ENCODE measurements at regions not wholly inside any gene's neighbourhood (a gene's known extent, or its start where the extent isn't known, plus 50 kb on each side); places are given as distances from the start of the nearest gene placed in this dataset.
"Not testable (repeated sequence)": the region's sequence is repeated elsewhere in the genome, so short reads cannot be mapped to it uniquely, and the experiment has no call there.

DNA sequence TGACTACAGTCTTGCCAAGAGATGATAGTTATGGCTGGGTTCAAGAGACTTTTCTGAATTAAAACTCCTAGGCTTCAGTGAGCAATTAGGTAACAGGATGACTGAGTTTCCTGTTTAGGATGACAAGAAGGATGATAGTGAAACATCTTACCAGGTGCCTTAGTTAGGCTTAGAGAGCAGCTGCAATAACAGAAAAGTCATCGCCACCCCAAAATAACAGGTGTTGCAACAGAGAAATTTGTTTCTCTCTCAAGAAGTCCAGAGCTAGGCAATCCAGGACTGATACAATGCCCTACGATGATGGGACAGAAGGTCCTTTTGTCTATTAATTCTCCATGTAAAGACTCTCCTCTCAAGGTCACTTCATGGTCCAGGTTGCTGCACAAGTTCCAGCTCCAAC, 361.8 kb downstream of the CAAP1 start:
- CTCF ChIA-PET: no interaction called here
- Mint-ChIP-seq H3K27me3 (ENCODE audit: low read depth) (no peaks in the 10 kb centered on the region), H3K36me3 (ENCODE audit: low read depth) (no peaks in the 10 kb centered on the region), H3K4me3 (no peak overlapping the region), H3K4me1 (ENCODE audit: low read depth) (no peaks in the 10 kb centered on the region), H3K27ac (no peak overlapping the region), H3K9me3 (peaks cover 3% of the 10 kb centered on the region)
- DNase-seq: no peak
- intact Hi-C loops (cut with micrococcal nuclease): no loop called here

DNA sequence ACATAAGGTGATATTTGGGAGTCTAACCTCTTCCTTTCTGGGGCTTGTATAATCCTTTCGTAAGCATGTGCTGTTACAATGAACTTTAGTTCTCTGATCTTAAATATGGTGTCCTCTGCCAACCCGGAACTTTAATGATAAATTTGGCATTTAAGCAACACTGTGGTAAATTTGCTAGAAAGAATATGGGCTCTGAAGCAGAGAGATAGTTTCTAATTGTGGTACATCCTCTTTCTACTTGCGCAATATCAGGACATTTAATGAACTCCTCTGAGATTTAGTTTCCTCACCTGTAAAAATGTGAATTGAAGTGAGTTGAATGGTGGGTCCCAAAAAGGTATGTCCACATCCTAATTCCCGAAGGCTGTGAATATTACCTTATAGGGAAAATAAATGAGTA, 364.7 kb downstream of the CAAP1 start:
- H3K27ac Mint-ChIP-seq: no peak overlapping the region
- no peaks in the 10 kb centered on the region for H3K4me1 Mint-ChIP-seq (ENCODE audit: low read depth)
- no peak overlapping the region for H3K4me3 Mint-ChIP-seq
- intact Hi-C loops (cut with micrococcal nuclease): no loop called here
- no peaks in the 10 kb centered on the region for H3K27me3 Mint-ChIP-seq (ENCODE audit: low read depth)
- DNase-seq: no peak
- no peaks in the 10 kb centered on the region for H3K36me3 Mint-ChIP-seq (ENCODE audit: low read depth)
- peaks cover 3% of the 10 kb centered on the region for H3K9me3 Mint-ChIP-seq
- CTCF ChIA-PET: no interaction called here

DNA sequence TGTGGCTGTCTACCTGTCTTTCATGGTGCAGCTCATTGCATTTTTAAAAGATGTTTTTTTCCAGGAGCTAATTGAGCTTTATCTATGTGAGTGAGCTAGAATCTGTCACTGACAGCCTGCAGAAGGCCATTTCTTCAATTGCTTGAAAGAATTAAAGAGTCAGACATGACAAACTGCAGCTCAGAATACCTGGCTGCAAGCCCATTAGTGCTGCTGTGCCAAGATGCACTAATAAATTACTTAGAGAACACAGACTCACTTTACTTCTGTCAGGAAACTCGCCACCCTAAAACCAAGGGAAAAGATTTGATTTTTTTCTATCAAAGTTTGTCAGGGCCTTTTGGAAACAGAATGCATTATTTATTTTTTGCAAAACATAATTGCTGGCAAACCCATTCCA, 368.3 kb downstream of the CAAP1 start:
- no peak overlapping the region for H3K4me3 Mint-ChIP-seq
- H3K4me1 Mint-ChIP-seq (ENCODE audit: low read depth): no peaks in the 10 kb centered on the region
- CTCF ChIA-PET: no interaction called here
- no peaks in the 10 kb centered on the region for H3K36me3 Mint-ChIP-seq (ENCODE audit: low read depth)
- intact Hi-C loops (cut with micrococcal nuclease): no loop called here
- no peak for DNase-seq
- no peak overlapping the region for H3K27ac Mint-ChIP-seq
- no peaks in the 10 kb centered on the region for H3K27me3 Mint-ChIP-seq (ENCODE audit: low read depth)
- peaks cover 2% of the 10 kb centered on the region for H3K9me3 Mint-ChIP-seq

DNA sequence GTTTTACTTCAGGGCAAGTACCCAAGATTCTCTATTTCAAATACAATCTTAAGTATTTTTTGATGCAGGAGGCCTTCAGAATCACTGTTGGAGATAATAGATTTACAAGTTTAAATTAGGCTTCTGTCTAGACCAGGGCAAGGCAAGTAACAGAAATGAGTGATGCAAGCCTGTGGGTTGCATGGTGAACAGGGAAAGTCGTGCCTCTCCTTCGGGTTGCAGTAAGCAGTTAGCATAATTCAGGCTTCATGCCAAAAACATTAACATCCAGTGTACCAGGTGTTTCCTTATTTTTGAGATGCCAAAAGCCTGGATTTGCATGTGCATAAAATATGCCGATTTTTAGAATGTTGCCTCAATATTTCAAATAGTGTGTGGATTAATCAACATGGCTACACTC, 369.0 kb downstream of the CAAP1 start:
- DNase-seq: no peak
- Mint-ChIP-seq H3K9me3 (peaks cover 2% of the 10 kb centered on the region), H3K27me3 (ENCODE audit: low read depth) (no peaks in the 10 kb centered on the region), H3K27ac (no peak overlapping the region), H3K36me3 (ENCODE audit: low read depth) (no peaks in the 10 kb centered on the region), H3K4me3 (no peak overlapping the region), H3K4me1 (ENCODE audit: low read depth) (no peaks in the 10 kb centered on the region)
- CTCF ChIA-PET: interaction anchor here (0.6 kb wide), 1 partner anchor 128 kb away, joined by 3 read pairs; no protein-coding TSS in a partner anchor
- intact Hi-C loops (cut with micrococcal nuclease): no loop called here

DNA sequence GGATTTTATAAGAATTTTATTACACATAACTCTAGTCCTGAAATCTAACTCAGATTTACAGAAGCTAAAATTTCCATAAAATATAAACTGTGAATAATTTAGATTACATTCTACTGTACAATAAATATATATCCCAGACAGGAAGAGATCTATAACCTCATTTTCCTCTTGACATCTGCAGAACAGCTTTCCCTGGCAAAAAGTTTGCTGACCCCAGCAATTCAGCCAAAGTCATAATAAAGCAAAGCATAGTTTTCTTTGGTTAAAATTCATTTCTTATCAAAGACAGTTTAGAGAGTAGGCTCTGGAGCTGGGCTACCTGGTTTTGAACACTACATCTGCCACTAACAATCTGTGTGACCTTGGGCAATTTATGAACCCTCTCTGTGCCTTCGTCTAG, 372.5 kb downstream of the CAAP1 start:
- Mint-ChIP-seq H3K36me3 (ENCODE audit: low read depth) (no peaks in the 10 kb centered on the region), H3K9me3 (peaks cover 2% of the 10 kb centered on the region), H3K27ac (no peak overlapping the region), H3K27me3 (ENCODE audit: low read depth) (no peaks in the 10 kb centered on the region), H3K4me3 (no peak overlapping the region), H3K4me1 (ENCODE audit: low read depth) (no peaks in the 10 kb centered on the region)
- no peak for DNase-seq
- intact Hi-C loops (cut with micrococcal nuclease): no loop called here
- CTCF ChIA-PET: no interaction called here

DNA sequence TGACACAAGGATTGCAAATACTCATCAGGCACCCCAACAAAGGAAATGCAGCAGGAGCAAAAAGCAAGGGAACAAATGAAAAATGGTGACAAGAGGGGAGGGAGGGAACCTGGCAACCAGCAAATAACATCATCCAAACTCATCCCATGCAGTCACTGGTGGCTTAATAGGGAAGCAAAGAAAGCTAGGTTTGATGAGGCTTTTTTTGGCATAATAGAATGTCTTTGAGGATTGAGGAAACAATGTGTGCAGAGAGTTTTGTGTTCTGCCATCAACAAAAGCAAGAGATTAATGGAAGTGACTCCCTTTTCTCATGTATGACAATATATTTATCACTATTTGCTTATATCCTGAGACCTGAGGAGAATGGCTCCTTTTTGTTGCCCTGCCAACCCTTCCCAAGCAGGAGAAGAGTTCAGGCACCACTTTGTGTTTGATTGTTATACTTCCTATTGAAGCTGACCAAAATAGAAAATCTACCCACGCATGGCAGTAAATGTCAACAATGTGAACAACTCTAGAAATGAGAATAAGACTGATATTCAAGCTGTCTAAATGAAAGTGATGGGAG, 375.7 kb downstream of the CAAP1 start:
- no peaks in the 10 kb centered on the region for H3K27me3 Mint-ChIP-seq (ENCODE audit: low read depth)
- H3K27ac Mint-ChIP-seq: no peak overlapping the region
- no peak for DNase-seq
- no peaks in the 10 kb centered on the region for H3K36me3 Mint-ChIP-seq (ENCODE audit: low read depth)
- no peak overlapping the region for H3K4me3 Mint-ChIP-seq
- CTCF ChIA-PET: no interaction called here
- H3K4me1 Mint-ChIP-seq (ENCODE audit: low read depth): no peaks in the 10 kb centered on the region
- intact Hi-C loops (cut with micrococcal nuclease): no loop called here
- peaks cover 2% of the 10 kb centered on the region for H3K9me3 Mint-ChIP-seq

DNA sequence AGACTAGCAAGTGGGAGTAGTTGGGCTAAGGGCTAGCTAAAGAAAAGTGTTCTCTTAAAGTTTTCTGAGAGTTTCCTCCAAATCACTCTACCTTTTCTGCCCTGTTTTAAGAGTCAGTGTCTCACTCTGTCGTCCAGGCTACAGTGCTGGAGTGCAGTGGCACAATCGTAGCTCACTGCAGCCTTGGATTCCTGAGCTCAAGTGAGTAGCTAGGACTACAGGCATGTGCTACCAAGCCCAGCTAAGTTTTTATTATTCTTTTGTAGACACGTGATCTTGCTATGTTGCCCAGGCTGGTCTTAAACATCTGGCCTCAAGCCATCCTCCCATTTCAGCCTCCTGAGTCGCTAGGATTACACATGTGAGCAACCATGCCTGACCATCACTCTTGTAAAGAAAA, 378.9 kb downstream of the CAAP1 start:
- Mint-ChIP-seq H3K4me1 (ENCODE audit: low read depth) (no peaks in the 10 kb centered on the region), H3K27ac (no peak overlapping the region)
- CTCF ChIA-PET: no interaction called here

DNA sequence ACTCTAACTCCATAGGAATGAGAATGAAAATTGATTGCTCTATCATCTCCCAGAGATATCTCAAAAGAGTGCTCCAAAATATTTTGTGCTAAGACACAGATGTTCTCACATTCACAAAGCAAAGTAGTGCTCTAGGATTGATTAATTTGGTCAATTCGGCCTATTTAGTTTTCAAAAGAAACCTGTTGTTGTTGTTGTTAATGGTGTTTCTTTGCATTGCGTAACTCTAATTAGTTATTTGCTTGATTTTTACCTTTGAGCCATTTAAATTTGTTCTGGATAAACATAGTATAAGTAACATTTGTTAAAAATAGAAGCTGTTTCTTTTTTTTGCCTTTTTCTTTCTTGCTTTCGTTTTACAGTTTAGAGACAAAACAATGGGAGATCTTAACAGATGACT, 382.5 kb downstream of the CAAP1 start:
- DNase-seq: no peak
- CTCF ChIA-PET: no interaction called here
- Mint-ChIP-seq H3K4me3 (no peak overlapping the region), H3K4me1 (ENCODE audit: low read depth) (no peaks in the 10 kb centered on the region), H3K9me3 (no peaks in the 10 kb centered on the region), H3K27ac (no peak overlapping the region), H3K36me3 (ENCODE audit: low read depth) (no peaks in the 10 kb centered on the region), H3K27me3 (ENCODE audit: low read depth) (no peaks in the 10 kb centered on the region)
- intact Hi-C loops (cut with micrococcal nuclease): no loop called here

More for the DNA sequence above, 378.9 kb downstream of the CAAP1 start:
- DNase-seq: no peak
- intact Hi-C loops (cut with micrococcal nuclease): no loop called here
- Mint-ChIP-seq H3K9me3 (no peaks in the 10 kb centered on the region), H3K27me3 (ENCODE audit: low read depth) (no peaks in the 10 kb centered on the region), H3K36me3 (ENCODE audit: low read depth) (no peaks in the 10 kb centered on the region), H3K4me3 (no peak overlapping the region)

DNA sequence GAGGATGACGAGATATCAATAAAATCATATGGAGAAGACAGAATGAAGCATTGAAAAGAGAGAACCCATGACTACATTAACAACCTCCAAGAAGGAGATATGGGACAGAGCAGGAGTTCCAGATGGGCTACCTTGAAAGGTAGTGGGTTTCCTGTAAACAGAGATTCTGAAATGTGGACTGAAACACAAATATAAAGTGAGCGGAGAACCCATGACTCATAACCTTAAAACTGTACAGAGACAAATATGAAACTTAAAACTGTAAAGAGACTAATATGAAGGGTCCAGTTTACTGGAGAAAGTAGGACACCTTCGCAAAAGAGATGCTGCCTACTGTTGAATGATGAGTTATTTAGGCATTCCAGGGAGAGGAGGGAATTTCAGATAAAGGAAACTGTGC, 383.7 kb downstream of the CAAP1 start:
- Mint-ChIP-seq H3K36me3 (ENCODE audit: low read depth) (no peaks in the 10 kb centered on the region), H3K4me1 (ENCODE audit: low read depth) (no peaks in the 10 kb centered on the region), H3K27me3 (ENCODE audit: low read depth) (no peaks in the 10 kb centered on the region), H3K27ac (no peak overlapping the region), H3K4me3 (no peak overlapping the region), H3K9me3 (no peaks in the 10 kb centered on the region)
- intact Hi-C loops (cut with micrococcal nuclease): no loop called here
- DNase-seq: no peak
- CTCF ChIA-PET: no interaction called here

DNA sequence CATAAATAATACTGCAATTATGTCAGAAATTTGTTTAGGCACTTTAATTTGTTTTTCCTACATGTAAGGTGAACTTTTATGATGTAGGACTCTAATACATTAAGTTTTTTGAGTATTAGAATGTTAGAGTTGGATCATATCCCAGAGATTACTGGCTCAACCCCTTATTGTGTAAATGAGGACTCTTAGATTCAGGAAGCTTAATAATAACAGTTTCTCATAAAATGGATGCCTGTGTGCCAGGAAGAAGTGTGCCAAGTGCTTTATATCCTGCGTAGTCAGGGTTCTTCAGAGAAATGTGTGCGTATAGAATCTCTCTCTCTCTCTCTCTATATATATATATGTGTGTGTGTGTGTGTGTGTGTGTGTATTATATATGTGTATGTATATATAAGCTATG, 388.5 kb downstream of the CAAP1 start:
- Mint-ChIP-seq H3K9me3 (no peaks in the 10 kb centered on the region), H3K27me3 (ENCODE audit: low read depth) (no peaks in the 10 kb centered on the region), H3K4me3 (no peak overlapping the region), H3K27ac (no peak overlapping the region), H3K36me3 (ENCODE audit: low read depth) (no peaks in the 10 kb centered on the region), H3K4me1 (ENCODE audit: low read depth) (no peaks in the 10 kb centered on the region)
- CTCF ChIA-PET: no interaction called here
- intact Hi-C loops (cut with micrococcal nuclease): no loop called here
- DNase-seq: no peak

DNA sequence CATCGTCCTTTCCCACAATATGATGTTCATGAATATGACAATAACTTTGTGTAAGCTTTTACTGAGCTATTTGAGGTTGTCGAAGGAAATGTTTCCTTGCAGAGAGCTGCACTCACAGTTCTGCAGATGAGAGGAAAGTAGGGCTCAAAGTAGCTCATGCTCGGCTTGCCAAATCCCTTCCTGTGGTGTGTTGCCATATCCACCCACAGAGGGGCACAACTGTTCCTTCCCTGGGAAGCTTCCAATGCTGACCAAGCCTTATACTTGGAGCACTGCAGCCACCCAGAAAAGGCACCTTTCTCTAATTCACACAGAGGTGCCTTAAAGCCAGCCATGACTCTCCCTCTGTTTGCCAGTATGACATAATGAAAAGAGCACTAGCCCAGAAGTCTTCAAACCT, 390.3 kb downstream of the CAAP1 start:
- Mint-ChIP-seq H3K4me3 (no peak overlapping the region), H3K27ac (no peak overlapping the region), H3K36me3 (ENCODE audit: low read depth) (no peaks in the 10 kb centered on the region), H3K27me3 (ENCODE audit: low read depth) (no peaks in the 10 kb centered on the region), H3K4me1 (ENCODE audit: low read depth) (no peaks in the 10 kb centered on the region), H3K9me3 (peaks cover 5% of the 10 kb centered on the region)
- intact Hi-C loops (cut with micrococcal nuclease): no loop called here
- CTCF ChIA-PET: no interaction called here
- no peak for DNase-seq

DNA sequence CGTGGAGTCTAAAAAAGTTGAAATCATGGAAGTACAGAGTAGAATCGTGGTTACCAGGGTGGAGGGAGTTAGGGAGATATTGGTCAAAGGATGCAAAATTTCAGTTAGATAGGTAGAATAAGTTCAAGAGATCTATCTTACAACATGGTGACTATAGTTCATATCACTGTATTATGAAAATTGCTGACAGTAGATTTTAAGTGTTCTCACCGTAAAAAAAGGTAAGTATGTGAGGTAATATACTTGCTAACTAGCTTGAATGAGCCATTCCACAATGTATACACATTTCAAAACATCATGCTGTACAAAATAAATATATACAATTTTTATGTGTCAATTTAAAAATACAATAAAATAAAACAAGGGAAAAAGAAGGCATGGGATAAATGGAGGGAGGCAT, 392.1 kb downstream of the CAAP1 start:
- Mint-ChIP-seq H3K4me3 (no peak overlapping the region), H3K27ac (no peak overlapping the region), H3K36me3 (ENCODE audit: low read depth) (no peaks in the 10 kb centered on the region), H3K9me3 (peaks cover 5% of the 10 kb centered on the region), H3K4me1 (ENCODE audit: low read depth) (no peaks in the 10 kb centered on the region), H3K27me3 (ENCODE audit: low read depth) (no peaks in the 10 kb centered on the region)
- intact Hi-C loops (cut with micrococcal nuclease): no loop called here
- CTCF ChIA-PET: no interaction called here
- no peak for DNase-seq

DNA sequence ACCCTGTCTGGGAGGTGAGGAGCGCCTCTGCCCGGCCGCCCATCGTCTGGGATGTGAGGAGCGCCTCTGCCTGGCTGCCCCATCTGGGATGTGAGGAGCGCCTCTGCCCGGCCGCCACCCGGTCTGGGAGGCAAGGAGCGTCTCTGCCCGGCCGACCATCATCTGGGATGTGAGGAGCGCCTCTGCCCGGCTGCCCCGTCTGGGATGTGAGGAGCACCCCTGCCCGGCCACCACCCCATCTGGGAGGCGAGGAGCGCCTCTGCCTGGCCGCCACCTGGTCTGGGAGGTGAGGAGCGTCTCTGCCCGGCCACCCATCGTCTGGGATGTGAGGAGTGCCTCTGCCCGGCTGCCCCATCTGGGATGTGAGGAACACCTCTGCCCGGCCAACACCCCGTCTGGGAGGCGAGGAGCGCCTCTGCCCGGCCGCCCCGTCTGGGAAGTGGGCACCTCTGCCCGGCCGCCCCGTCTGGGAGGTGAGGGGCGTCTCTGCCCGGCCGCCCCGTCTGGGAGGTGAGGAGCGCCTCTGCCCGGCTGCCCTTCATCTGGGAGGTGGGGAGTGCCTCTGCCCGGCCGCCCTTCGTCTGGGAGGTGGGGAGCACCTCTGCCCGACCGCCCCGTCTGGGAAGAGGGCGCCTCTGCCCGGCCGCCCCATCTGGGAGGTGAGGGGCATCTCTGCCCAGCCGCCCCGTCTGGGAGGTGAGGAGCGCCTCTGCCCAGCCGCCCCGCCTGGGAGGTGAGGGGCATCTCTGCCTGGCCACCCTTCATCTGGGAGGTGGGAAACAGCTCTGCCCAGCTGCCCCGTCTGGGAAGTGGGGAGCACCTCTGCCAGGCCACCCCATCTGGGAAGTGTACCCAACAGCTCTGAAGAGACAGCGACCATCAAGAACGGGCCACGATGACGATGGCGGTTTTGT, 399.7 kb downstream of the CAAP1 start:
- CTCF ChIA-PET; H3K4me1 Mint-ChIP-seq (ENCODE audit: low read depth); DNase-seq: not testable (repeated sequence)

More for the DNA sequence above, 399.7 kb downstream of the CAAP1 start:
- H3K27ac Mint-ChIP-seq; H3K36me3 Mint-ChIP-seq (ENCODE audit: low read depth); intact Hi-C loops (cut with micrococcal nuclease); H3K27me3 Mint-ChIP-seq (ENCODE audit: low read depth); H3K9me3 Mint-ChIP-seq; H3K4me3 Mint-ChIP-seq: not testable (repeated sequence)

All from activated naive CD4-positive, alpha-beta T cell treated with anti-CD3 and anti-CD28 coated beads for 36 hours (primary cell).